ENCODE measurements at regions not wholly inside any gene's neighbourhood (a gene's known extent, or its start where the extent isn't known, plus 50 kb on each side); places are given as distances from the start of the nearest gene placed in this dataset.

- TF ChIP-seq POLR2A (IDR thresholded peaks at IDR 0.05) (no peak), EP300 (IDR thresholded peaks at IDR 0.05) (no peak), POLR2AphosphoS5 (IDR thresholded peaks at IDR 0.05) (no peak)
Measured at GRCh38 chr4:78693777-78694456, 82.2 kb upstream of the BMP2K start.

Measured in sigmoid colon (tissue), 4 donors.